ENCODE measurements at regions not wholly inside any gene's neighbourhood (a gene's known extent, or its start where the extent isn't known, plus 50 kb on each side); places are given as distances from the start of the nearest gene placed in this dataset.

GRCh38 chr10:14416308-14416700 is 85.6 kb upstream of the FRMD4A start:
- no peak for TF ChIP-seq EZH2phosphoT487 (IDR thresholded peaks at IDR 0.05; ENCODE audit: borderline replicate concordance, low read length)
- TF ChIP-seq, protein P1, sequence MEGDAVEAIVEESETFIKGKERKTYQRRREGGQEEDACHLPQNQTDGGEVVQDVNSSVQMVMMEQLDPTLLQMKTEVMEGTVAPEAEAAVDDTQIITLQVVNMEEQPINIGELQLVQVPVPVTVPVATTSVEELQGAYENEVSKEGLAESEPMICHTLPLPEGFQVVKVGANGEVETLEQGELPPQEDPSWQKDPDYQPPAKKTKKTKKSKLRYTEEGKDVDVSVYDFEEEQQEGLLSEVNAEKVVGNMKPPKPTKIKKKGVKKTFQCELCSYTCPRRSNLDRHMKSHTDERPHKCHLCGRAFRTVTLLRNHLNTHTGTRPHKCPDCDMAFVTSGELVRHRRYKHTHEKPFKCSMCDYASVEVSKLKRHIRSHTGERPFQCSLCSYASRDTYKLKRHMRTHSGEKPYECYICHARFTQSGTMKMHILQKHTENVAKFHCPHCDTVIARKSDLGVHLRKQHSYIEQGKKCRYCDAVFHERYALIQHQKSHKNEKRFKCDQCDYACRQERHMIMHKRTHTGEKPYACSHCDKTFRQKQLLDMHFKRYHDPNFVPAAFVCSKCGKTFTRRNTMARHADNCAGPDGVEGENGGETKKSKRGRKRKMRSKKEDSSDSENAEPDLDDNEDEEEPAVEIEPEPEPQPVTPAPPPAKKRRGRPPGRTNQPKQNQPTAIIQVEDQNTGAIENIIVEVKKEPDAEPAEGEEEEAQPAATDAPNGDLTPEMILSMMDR (IDR thresholded peaks at IDR 0.05; ENCODE audit: low read depth, low read length, poor library complexity, severe bottlenecking) = no peak
